ENCODE measurements at regions not wholly inside any gene's neighbourhood (a gene's known extent, or its start where the extent isn't known, plus 50 kb on each side); places are given as distances from the start of the nearest gene placed in this dataset.

DNA sequence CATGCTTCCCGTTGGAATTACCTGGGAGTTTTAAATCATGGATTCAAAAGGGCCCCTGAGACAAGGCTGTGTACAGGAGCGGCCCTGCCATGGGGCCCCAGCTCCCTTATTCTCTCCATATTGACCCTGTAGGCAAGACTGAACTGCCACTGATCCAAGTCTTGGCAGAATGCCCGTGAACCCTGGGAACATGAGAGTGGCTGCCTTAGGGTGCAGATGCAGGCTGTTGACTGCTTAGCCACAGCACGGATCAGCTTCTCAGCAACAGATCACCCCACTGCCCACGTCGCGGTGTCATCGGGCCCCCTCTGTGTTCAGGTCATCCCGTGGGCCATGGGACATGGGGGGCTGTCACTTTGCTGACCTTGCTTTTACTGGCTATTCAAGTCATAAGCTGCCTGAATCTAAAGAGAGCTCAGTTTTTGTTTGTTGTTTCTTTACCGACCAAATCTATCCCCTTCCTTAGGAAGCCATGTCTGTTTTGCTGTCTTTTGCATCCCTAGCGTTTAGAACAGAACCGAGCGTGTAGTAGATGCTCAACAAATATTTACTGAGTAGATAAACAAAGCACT, 83.4 kb downstream of the MATN1 start:
- no peak overlapping the region for H3K4me3 ChIP-seq
- ATAC-seq (no peak), DNase-seq (no peak)
- no peaks in the 10 kb centered on the region for H3K9me3 ChIP-seq
- intact Hi-C loops (cut with DNase I, micrococcal nuclease): no loop called here
- TF ChIP-seq, protein P1, sequence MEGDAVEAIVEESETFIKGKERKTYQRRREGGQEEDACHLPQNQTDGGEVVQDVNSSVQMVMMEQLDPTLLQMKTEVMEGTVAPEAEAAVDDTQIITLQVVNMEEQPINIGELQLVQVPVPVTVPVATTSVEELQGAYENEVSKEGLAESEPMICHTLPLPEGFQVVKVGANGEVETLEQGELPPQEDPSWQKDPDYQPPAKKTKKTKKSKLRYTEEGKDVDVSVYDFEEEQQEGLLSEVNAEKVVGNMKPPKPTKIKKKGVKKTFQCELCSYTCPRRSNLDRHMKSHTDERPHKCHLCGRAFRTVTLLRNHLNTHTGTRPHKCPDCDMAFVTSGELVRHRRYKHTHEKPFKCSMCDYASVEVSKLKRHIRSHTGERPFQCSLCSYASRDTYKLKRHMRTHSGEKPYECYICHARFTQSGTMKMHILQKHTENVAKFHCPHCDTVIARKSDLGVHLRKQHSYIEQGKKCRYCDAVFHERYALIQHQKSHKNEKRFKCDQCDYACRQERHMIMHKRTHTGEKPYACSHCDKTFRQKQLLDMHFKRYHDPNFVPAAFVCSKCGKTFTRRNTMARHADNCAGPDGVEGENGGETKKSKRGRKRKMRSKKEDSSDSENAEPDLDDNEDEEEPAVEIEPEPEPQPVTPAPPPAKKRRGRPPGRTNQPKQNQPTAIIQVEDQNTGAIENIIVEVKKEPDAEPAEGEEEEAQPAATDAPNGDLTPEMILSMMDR (IDR thresholded peaks at IDR 0.05): no peak
- H3K4me1 ChIP-seq (ENCODE audit: low read depth): no peaks in the 10 kb centered on the region
- H3K36me3 ChIP-seq (ENCODE audit: low read depth): no peaks in the 10 kb centered on the region

DNA sequence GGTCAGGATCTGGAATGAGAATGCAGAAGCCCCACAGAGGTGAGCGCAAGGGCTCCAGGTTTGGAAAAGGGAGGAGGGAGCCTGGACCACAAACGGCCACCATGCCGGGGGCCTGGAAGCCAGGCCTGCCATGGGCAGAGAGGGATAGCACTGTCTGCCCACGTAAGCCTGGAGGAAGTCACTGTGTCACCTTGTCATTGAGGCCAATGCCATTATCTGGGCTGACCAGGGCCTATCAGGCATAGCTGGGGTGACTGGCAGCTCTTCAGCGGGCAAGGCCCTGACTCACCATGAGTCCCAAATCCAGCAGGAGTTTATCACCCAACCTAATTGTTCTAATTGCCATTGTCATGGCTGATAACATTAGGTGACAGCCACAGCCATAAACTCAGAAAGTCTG, 84.6 kb downstream of the MATN1 start:
- Histone ChIP-seq H3K4me3 (no peak overlapping the region), H3K9me3 (no peaks in the 10 kb centered on the region), H3K4me1 (ENCODE audit: low read depth) (no peaks in the 10 kb centered on the region), H3K36me3 (ENCODE audit: low read depth) (no peaks in the 10 kb centered on the region)
- TF ChIP-seq, protein P1 (IDR thresholded peaks at IDR 0.05): no peak
- DNase-seq (no peak), ATAC-seq (no peak)
- intact Hi-C loops (cut with DNase I, micrococcal nuclease): no loop called here

DNA sequence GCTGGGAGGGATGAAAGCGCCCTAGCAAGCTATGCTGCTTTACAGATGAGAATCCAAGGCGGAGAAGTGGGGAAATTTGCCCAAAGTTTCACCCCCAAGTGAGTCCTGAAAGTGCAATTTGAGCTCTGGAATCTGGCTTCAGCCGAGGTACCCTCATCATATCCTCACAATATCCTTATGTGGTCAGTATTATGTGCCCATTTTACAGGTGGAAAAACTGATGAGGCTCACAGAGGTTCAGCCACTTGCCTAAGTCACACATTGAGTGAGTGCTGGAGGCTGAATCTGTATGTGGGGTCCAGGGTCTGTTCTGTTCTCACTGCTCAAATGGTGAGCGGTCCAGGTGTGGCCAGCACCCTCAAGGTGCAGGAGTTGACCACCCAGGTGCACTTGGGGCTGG, 85.3 kb downstream of the MATN1 start:
- ATAC-seq: no peak
- intact Hi-C loops (cut with DNase I, micrococcal nuclease): no loop called here
- H3K9me3 ChIP-seq: no peaks in the 10 kb centered on the region
- no peaks in the 10 kb centered on the region for H3K4me1 ChIP-seq (ENCODE audit: low read depth)
- H3K4me3 ChIP-seq: no peak overlapping the region
- TF ChIP-seq, protein P1 (IDR thresholded peaks at IDR 0.05): no peak
- DNase-seq: no peak
- H3K36me3 ChIP-seq (ENCODE audit: low read depth): no peaks in the 10 kb centered on the region

- intact Hi-C loops (cut with DNase I, micrococcal nuclease): no loop called here
- no peak overlapping the region for H3K4me3 ChIP-seq
- no peaks in the 10 kb centered on the region for H3K9me3 ChIP-seq
- H3K36me3 ChIP-seq (ENCODE audit: low read depth): no peaks in the 10 kb centered on the region
- H3K4me1 ChIP-seq (ENCODE audit: low read depth): no peaks in the 10 kb centered on the region
- DNase-seq: no peak
- TF ChIP-seq, protein P1 (IDR thresholded peaks at IDR 0.05): no peak
- ATAC-seq: no peak
Measured at GRCh38 chr1:30637183-30637980, 86.0 kb downstream of the MATN1 start.

- no peak overlapping the region for H3K4me3 ChIP-seq
- H3K9me3 ChIP-seq: no peaks in the 10 kb centered on the region
- no peaks in the 10 kb centered on the region for H3K4me1 ChIP-seq (ENCODE audit: low read depth)
- DNase-seq: no peak
- no peak for ATAC-seq
- H3K36me3 ChIP-seq (ENCODE audit: low read depth): no peaks in the 10 kb centered on the region
- intact Hi-C loops (cut with DNase I, micrococcal nuclease): no loop called here
- TF ChIP-seq, protein P1 (IDR thresholded peaks at IDR 0.05): no peak
Measured at GRCh38 chr1:30636621-30637020, 86.8 kb downstream of the MATN1 start.

Data from mucosa of descending colon (tissue), 3 donors.